ENCODE measurements at regions not wholly inside any gene's neighbourhood (a gene's known extent, or its start where the extent isn't known, plus 50 kb on each side); places are given as distances from the start of the nearest gene placed in this dataset.

- no peak for ATAC-seq (ENCODE audit: low FRiP score)
- no peak for TF ChIP-seq CTCF (IDR thresholded peaks at IDR 0.05)
- no peak for DNase-seq (ENCODE audit: low spot score)
These were observed 1167.8 kb upstream of the PRKX start for GRCh38 chrX:4881277-4881676.

GRCh38 chrX:4878640-4879039 lies 1165.2 kb upstream of the PRKX start:
- ATAC-seq (ENCODE audit: low FRiP score) (no peak), DNase-seq (ENCODE audit: low spot score) (no peak)
- TF ChIP-seq CTCF (IDR thresholded peaks at IDR 0.05): no peak

- no peak for TF ChIP-seq CTCF (IDR thresholded peaks at IDR 0.05)
- no peak for ATAC-seq (ENCODE audit: low FRiP score)
- no peak for DNase-seq (ENCODE audit: low spot score)
These were observed 1162.8 kb upstream of the PRKX start for GRCh38 chrX:4876268-4876667.

GRCh38 chrX:4851534-4851933 lies 1138.1 kb upstream of the PRKX start:
- no peak for TF ChIP-seq CTCF (IDR thresholded peaks at IDR 0.05)
- DNase-seq (ENCODE audit: low spot score): no peak
- ATAC-seq (ENCODE audit: low FRiP score): no peak

GRCh38 chrX:4850312-4850711 lies 1136.9 kb upstream of the PRKX start:
- TF ChIP-seq CTCF (IDR thresholded peaks at IDR 0.05): no peak
- DNase-seq (ENCODE audit: low spot score): no peak
- ATAC-seq (ENCODE audit: low FRiP score): no peak

- no peak for ATAC-seq (ENCODE audit: low FRiP score)
These were observed 1130.9 kb upstream of the PRKX start for GRCh38 chrX:4844376-4844775.

More at GRCh38 chrX:4844376-4844775, 1130.9 kb upstream of the PRKX start:
- DNase-seq (ENCODE audit: low spot score): no peak
- TF ChIP-seq CTCF (IDR thresholded peaks at IDR 0.05): no peak
